GM13976 (cell line): ENCODE measurements at regions not wholly inside any gene's neighbourhood (a gene's known extent, or its start where the extent isn't known, plus 50 kb on each side); places are given as distances from the start of the nearest gene placed in this dataset.

Experiments used
- DNase-seq: peaks from one replicate; pipeline ENCODE4 v3.0.0; 2012; ENCODE audit warnings: low spot score
- in situ Hi-C: fragments of 300-500 bp; cut with MboI; formaldehyde crosslinking; loops from one replicate; pipeline ENCODE4 v1.12.0; 2022; ENCODE audit warnings: low sequenced_read_pairs, mixed read lengths, inconsistent platforms; ENCODE audit not compliant: unreplicated experiment
- TF ChIP-seq, protein P1 (sequence below): IDR thresholded peaks from 2 replicates; pipeline ENCODE4 v1.5.1; 2012; ENCODE audit warnings: borderline replicate concordance, mild to moderate bottlenecking; ENCODE audit not compliant: insufficient read depth; ENCODE audit errors: extremely low read depth, missing control alignments, control extremely low read depth

- TF ChIP-seq, protein P1, sequence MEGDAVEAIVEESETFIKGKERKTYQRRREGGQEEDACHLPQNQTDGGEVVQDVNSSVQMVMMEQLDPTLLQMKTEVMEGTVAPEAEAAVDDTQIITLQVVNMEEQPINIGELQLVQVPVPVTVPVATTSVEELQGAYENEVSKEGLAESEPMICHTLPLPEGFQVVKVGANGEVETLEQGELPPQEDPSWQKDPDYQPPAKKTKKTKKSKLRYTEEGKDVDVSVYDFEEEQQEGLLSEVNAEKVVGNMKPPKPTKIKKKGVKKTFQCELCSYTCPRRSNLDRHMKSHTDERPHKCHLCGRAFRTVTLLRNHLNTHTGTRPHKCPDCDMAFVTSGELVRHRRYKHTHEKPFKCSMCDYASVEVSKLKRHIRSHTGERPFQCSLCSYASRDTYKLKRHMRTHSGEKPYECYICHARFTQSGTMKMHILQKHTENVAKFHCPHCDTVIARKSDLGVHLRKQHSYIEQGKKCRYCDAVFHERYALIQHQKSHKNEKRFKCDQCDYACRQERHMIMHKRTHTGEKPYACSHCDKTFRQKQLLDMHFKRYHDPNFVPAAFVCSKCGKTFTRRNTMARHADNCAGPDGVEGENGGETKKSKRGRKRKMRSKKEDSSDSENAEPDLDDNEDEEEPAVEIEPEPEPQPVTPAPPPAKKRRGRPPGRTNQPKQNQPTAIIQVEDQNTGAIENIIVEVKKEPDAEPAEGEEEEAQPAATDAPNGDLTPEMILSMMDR: no peak
- in situ Hi-C loops: no loop called here
- no peak for DNase-seq
These were observed 205.8 kb downstream of the INSIG2 start for GRCh38 chr2:118294063-118294462.

DNA sequence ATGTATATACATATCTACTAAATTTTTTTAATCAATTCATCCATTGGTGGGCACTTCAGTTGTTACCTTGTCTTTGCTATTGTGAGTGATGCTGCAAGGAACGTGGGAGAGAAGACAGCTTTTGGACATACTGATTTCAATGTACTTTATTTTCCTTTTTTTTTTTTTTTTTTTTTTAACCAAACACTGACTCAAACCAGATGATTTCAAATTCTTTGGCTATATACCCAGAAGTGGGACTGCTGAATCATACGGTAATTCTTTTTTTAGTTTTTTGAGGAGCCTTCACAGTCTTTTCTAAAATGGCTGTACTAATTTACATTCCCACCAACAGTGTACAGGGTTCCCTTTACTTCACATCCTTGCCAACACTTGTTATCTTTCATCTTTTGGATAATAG lies 204.7 kb downstream of the INSIG2 start:
- in situ Hi-C loops: no loop called here
- DNase-seq: no peak
- TF ChIP-seq, protein P1: no peak

- TF ChIP-seq, protein P1: no peak
- DNase-seq: no peak
- in situ Hi-C loops: no loop called here
These were observed 203.1 kb downstream of the INSIG2 start for GRCh38 chr2:118291251-118291880.

DNA sequence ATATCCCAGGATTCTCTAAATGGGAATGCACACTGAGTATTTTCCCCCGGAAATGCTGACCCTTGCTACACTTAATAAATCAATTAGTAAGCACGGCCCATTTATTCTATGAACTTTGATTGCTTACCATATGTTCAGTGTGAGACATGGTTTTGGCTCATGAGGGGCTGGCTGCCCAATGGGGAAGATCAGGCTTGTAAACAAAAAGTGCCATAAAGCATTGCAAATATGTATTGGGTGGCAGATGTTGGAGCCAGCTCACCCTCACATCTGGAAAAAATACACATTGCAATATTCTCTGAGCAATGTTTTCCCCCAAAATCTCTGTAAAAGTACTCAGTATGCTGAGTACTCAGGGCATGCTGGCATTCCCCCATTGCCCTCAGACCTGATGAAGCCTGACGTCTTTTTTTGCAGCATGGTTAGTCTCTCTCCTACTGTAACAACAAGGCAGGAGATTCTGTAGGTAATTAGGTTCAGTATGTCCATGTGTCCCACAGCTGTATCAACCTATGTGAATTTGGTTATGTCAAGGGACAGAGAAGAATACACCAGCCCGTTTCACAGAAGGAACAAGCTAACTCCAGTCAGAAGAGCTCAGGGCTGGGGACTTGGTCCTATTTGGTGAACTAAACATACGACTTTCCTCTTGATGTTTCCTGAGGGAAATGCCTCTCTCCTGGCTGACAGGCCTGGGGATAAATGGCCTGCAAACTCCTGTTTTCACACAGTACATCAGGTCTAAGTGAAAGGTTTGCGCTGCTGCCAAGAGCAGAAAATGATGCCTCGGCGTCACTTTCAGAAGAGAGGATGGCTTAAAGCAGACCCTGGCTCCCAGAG lies 202.4 kb downstream of the INSIG2 start:
- no peak for DNase-seq
- TF ChIP-seq, protein P1: no peak
- in situ Hi-C loops: no loop called here

GRCh38 chr2:118279005-118279404 lies 190.7 kb downstream of the INSIG2 start:
- no peak for DNase-seq
- TF ChIP-seq, protein P1: no peak
- in situ Hi-C loops: no loop called here

- TF ChIP-seq, protein P1: no peak
- no peak for DNase-seq
- in situ Hi-C loops: no loop called here
These were observed 189.8 kb downstream of the INSIG2 start for GRCh38 chr2:118278046-118278445.
